ENCODE measurements at regions not wholly inside any gene's neighbourhood (a gene's known extent, or its start where the extent isn't known, plus 50 kb on each side); places are given as distances from the start of the nearest gene placed in this dataset.

GRCh38 chr1:5713101-5714010 is 278.9 kb downstream of the NPHP4 start:
- DNase-seq (ENCODE audit: low spot score), result no peak

GRCh38 chr1:5711956-5712645 is 280.1 kb downstream of the NPHP4 start:
- no peak for DNase-seq (ENCODE audit: low spot score)

- no peak for DNase-seq (ENCODE audit: low spot score)
These were observed 281.1 kb downstream of the NPHP4 start for GRCh38 chr1:5711079-5711478.

GRCh38 chr1:5709976-5710375 is 282.2 kb downstream of the NPHP4 start:
- DNase-seq (ENCODE audit: low spot score), result no peak

- no peak for DNase-seq (ENCODE audit: low spot score)
These were observed 282.7 kb downstream of the NPHP4 start for GRCh38 chr1:5709461-5709975.

- DNase-seq (ENCODE audit: low spot score), result no peak
These were observed 283.6 kb downstream of the NPHP4 start for GRCh38 chr1:5708346-5709245.

GRCh38 chr1:5707566-5708345 is 284.5 kb downstream of the NPHP4 start:
- DNase-seq (ENCODE audit: low spot score), result no peak

- DNase-seq (ENCODE audit: low spot score), result no peak
These were observed 286.0 kb downstream of the NPHP4 start for GRCh38 chr1:5706239-5706638.

- DNase-seq (ENCODE audit: low spot score), result no peak
These were observed 286.5 kb downstream of the NPHP4 start for GRCh38 chr1:5705751-5706150.

GRCh38 chr1:5704561-5705514 is 287.4 kb downstream of the NPHP4 start:
- no peak for DNase-seq (ENCODE audit: low spot score)

GRCh38 chr1:5701642-5702041 is 290.6 kb downstream of the NPHP4 start:
- DNase-seq (ENCODE audit: low spot score), result no peak

- DNase-seq (ENCODE audit: low spot score), result no peak
These were observed 298.7 kb downstream of the NPHP4 start for GRCh38 chr1:5693568-5693967.

GRCh38 chr1:5692664-5693063 is 299.6 kb downstream of the NPHP4 start:
- no peak for DNase-seq (ENCODE audit: low spot score)

- no peak for DNase-seq (ENCODE audit: low spot score)
These were observed 300.3 kb downstream of the NPHP4 start for GRCh38 chr1:5691795-5692509.

GRCh38 chr1:5690898-5691297 is 301.3 kb downstream of the NPHP4 start:
- no peak for DNase-seq (ENCODE audit: low spot score)

- no peak for DNase-seq (ENCODE audit: low spot score)
These were observed 301.9 kb downstream of the NPHP4 start for GRCh38 chr1:5690291-5690690.

- DNase-seq (ENCODE audit: low spot score), result no peak
These were observed 303.8 kb downstream of the NPHP4 start for GRCh38 chr1:5688081-5689077.

Measured in left forelimb (tissue), 1 donor.